Right renal cortex interstitium (tissue), 3 donors: ENCODE measurements at regions not wholly inside any gene's neighbourhood (a gene's known extent, or its start where the extent isn't known, plus 50 kb on each side); places are given as distances from the start of the nearest gene placed in this dataset.

Experiments
- DNase-seq, 3 donors: peaks; one replicate each; pipeline ENCODE4 v3.0.0-alpha.2; 2013; ENCODE audit warnings: low read depth in 3 of 3, low spot score in 2 of 3

DNA sequence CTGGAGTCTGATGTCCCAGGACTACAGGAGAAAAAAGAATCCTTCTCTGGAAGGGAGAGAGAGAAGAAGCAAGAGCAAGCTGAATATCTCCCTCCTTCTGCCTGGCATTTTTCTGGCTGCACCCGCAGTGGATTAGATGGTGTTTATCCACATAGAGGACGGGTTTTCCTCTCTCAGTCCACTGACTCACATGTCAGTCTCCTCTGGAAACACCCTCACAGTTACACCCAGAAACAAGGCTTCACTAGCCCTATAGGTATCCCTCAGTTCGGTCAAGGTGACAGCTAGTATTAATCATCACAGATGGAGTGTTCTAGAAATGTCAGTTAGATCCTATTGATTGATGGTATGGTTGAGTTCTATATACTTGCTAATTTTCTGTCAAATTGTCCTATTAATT lies 87.9 kb downstream of the RHOU start:
- DNase-seq = no peak

DNA sequence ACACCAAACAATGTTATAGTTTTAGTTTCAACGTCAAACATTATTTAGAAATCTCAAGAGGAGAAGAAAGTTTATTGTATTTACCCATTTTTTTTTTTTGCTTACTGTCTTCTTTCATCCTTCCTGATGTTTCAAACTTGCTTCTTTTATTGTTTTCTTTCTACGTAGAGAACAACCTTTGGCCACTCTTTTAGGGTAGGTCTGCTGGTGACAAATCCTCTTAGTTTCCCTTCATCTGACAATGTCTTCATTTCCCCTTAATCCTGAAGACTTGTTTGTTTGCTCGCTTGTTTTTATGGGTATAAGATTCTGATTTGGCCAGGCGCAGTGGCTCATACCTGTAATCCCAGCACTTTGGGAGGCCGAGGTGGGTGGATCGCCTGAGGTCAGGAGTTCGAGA lies 89.1 kb downstream of the RHOU start:
- no peak for DNase-seq

DNA sequence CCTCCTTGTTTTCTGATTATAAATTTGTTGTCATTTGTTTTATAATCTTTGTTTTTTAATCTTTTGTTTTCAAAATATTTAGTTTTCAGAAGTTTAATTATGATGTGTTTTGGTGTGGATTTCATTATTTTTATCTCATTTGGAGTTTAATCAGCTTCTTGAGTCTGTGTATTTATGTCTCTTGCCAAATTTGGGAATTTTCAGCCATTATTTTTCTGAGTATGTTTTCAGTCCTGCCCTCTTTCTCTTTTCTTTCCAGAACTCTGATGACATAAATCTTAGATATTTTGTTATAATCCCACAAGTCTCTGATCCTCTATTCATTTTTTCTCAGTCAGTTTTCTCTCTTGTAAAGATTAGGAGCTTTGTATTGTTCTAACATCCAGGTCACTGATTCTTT lies 89.8 kb downstream of the RHOU start:
- DNase-seq = no peak

DNA sequence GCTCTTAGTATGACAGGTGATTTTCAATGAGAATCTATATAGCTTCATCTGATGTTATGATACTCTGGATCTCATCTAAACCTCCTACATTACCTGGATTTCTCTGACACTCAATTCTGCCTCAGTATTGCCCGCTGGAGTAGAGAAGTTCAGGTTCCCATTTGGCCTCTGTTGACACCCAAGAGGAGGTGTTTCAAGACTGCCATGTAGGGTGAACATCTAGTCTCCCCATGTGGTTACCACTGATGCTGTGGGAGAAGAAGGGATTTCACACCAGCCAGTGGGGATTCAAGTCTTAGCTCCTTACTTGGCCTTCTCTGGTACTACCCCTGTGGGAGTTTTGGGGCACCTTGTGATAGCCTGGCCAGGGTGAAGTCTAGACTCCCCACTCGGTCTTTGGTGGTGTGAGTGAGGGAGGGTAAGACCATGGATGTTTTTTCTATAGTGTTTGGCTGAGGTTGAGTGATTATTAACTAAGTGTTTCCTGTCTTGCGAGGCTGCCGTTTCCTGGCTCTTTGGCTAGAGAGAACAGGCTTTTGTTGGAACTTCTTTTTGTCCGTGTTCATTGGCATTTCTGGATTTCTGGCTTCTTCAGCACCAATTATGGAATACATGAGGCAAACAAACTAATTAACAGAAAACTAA lies 90.7 kb downstream of the RHOU start:
- DNase-seq = no peak

DNA sequence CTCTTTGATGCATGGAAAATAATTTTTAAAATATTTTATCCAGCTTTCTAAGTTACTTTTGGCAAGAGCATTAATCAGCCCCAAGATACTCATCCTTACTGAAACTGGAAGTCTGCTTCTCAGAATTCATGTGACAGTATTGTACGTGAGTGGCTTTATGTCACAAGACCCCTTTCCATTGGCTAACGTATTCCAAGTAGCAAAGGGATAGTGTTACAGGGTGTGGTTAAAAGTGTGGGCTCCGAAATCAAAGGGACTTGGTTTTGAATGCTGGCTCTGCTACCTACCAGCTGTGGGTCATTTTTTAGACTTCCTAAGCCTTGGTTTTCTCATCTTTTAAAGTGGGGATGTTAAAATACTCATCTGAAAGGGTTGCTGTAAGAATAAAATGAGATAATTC lies 91.7 kb downstream of the RHOU start:
- DNase-seq = no peak

DNA sequence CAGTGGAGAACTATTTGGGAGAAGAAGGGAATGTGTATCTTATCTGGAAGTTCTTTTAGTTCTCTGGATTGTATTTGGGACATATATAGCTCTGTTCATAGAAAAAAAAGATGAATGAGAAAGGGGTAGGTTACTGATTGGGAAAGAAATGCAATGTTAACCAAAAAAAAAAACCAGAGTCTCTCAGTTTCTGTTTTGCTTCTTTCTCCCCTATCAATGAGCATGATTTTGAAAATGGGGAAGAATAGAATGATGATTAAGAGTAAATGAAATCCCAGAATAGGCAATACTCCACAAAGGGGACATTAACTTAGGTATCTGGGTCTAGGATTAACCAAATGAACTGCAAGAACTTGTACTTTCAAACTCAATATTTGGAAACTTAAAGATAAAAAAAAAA lies 92.9 kb downstream of the RHOU start:
- no peak for DNase-seq

DNA sequence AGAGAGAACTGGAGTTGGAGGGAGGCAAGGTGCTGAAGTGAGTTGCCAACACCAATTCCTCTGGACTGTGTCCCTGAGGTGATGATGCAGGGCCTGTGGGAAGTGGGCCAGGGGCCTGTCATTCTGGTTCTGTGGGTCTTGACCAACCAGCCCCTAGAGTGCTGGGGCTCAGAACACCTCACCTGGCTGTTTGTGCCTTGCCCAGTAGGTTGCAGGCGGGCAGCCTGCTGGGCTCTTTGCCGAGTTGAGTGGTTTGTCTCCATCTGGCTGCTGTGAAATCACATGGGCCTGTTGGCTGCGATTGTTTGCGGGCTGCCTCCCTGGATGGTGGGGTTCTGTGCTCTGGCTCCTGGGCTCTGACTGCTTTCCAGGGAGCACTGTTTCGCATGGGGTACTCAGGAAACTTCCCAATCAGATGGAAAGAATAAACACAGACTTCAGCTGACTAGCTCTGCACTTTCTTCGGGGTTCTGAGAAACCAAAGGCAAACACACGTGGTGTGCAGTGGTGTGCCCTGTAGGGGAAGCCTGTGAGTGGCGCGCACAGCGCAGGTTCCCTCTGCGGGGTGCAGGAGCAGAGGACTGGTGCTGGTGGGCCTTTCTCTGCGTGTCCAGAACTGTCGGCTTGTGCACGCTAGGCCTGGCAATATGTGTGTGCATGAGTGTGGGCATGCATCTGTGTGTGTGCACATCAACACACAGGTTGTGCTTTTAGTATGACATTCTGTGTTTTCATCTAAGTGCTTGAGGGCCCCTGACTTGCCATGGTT lies 95.1 kb downstream of the RHOU start:
- DNase-seq = no peak

DNA sequence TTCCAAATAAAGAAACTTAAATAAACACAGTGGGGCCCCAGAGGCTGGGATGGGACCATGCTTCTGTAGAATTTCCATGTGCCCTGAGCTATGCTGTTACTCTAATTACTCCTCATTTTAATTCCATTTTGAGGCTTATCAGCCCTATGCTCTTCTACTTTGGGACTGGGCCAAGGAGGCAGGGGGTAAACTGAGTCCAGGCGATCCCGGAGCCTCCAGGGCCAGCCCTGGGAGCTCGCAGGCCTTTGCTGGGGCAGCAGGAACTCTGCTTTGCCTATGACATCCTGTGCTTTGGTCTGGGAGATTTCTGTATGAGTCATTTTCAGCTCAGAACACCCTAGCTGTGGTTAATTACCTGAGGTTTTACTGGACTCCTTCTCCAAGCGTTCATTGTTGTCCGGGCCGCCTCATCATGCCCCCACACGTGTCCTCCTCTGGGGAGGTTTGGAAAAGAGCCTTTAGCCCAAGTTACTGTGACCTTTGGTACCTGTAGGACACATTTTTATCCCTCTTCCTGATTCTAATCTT lies 95.7 kb downstream of the RHOU start:
- DNase-seq = no peak

DNA sequence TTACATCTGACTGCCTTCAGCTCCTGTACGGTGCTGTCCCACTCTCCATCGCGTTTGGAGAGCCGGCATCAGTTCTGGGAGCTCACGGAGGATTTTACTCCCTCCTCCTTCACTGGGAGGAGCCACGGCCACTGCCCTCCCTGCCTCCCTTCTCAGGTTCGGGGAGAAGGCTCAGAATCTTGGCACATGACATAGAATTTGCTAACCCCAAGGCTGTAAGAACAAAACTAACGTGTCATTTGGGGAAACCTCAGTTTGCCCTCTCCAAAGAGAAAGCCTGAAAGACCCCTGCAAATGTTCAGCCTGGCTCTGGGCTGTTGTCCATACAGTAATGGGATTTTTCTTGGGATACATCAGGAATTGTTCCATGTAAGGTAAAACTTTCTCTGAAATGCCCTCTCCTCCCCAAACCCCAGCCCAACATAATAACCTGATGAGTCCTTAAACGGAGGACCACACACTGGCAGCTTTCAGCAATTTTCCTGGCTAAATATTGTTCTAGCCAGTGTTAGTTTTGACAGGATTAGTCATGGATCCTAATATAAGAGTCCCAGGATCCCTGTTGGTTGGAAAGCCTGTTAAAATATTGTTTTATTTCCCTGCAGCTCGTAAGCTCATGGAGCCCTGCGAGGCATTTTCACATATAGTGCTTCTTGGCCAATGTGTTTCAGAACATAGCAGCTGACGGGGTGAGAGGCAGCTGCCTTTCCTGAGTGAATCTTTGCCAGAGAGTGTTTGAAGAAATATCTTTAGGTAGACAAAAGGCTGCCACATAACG lies 98.8 kb downstream of the RHOU start:
- DNase-seq = no peak

DNA sequence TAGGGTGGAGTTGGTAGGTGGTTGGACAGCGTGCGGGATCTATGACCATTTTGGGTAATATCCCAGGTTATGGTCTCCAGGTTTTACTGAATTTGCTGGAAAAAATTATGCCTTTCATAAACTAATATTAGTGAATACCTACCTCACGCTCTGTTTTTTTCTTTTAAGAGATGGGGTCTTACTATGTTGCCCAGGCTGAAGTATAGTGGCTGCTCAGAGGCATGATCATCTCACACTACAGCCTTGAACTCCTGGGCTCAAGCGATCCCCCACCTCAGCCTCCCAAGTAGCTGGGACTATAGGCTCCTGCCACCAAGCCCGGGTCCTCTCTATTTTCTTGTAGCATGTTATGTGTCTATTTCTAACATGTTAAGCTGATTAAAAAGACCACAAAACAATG lies 100.2 kb downstream of the RHOU start:
- no peak for DNase-seq

DNA sequence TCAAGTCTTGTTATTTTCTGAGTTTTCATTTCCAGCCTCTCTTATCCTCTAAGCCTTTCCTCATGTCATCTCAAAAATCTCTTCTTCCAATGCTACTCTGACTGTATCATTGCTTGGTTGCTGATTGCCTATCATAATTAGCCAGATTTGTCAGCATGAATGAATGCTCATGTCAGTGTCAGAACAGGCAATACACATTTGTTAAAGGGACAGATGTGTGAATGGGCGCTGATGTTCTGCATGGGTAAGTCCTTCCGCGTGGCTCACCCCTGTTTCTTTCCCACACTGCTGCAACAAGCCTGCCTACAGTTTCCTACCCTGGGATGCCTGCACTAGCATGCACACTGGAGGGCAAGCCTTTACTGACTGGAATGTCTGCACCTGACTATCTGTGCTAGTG lies 100.6 kb downstream of the RHOU start:
- no peak for DNase-seq

DNA sequence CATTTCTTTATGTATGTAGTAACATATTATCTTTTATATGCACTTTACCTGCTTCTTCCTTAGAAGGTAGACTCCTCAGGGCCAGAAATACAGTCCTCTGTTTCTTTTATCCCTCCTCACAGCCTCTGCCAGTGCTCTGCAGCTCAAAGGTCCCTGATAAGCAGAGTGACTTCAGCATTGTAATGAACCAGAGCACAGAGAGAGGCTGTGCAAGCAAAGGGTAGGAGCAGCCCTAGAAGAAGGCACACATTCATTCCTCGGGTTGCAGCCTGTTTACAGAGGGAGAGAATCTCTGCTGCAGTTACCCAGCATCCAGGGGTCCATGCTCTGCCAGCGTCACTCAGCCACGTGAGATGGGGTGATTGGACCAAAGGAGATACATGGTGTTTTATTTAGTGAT lies 101.1 kb downstream of the RHOU start:
- DNase-seq = no peak

DNA sequence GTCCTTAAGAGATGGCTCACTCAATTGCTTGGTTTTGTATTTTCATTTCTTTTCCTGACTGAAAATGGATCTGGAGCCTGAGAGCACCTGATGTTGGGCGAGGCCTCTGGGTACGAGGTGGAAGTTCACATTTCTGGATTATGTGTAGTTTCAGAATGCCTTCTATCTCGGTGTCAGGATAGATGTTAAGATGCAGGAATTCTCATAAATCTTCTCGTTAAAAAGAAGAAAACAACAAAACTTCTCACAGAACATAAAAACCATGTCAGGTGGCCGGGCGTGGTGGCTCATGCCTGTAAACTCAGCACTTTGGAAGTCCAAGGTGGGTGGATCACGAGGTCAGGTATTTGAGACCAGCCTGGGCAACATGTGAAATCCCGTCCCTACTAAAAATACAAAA lies 101.8 kb downstream of the RHOU start:
- DNase-seq = no peak

DNA sequence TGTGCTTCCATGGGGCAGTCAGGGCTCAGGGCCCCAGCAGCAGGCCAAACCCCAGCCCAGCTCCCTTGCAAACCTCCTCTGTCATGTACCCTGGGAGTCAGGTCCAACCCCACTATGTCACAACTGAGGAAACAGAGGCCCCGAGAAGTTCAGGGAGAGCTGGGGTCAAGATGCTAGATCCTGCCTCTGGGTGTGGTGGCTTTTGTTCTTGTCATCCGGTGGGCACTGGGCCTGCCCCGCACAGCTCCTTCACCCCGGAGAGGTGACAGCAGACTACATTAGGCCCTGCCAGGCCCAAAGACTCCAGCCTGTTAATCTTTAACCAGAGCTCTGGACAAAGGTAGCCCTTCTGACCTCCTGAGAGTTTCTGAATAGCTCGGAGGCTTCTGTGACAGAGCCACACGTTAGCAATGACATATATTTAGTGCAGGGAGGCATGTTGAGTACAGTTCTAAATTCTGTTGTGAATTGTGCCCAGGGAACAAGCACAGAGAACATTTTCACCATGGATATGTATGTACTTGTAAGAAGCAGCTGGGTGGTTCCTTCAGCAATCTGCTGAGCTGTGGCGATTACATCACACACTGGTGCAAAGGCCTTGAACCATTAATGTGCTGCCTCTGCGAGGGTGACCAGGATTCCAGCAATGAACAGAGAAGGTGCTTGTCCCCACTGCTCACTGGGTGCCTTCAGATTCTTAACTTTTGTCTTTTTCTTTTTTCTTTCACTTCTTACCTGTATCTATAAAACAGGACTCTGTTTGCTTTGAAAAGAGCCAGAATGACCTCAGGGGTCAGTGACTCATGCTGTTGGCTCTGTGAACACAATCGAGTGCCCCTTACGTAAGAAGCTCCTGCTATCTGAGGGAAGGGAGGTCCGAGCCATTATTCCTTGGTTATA lies 102.8 kb downstream of the RHOU start:
- DNase-seq = peak in 1 of 3 donors; percentile 35

DNA sequence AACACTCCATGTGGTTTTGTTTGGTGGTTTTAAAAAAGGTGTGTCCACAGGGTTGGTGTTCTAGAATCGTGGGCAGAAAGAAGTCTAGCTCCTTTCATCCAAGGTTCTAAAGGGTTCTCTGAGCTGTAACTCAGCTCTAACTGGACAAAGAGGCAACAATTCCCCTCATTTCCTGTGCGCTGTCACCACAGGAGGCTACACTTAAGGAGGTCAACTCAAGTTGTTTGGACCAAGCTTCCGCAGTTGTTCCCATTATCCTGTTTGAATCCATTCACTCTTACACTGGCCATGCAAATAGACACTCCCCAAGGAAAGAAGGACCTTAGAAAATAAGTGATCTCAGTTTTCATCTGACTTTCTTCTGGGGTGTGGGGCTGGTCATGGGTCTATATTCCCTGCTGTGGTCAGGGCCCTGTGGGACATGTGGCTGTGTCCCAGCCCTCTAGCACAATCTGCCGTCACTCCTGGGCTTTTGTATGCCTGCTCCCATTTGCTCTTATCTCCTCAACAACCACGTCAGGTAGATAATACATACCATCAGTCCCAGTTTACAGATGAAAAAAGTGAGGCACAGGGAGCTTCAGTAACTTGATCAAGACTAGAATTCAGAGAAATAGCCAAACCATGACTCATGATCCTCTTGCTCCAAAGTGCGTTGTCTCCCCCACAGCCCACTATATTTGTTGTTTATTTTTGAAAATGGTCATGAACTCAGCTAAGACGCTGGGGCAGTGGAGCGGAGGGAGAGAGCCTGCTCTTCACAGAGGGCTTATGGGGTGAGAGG lies 103.6 kb downstream of the RHOU start:
- DNase-seq = no peak

DNA sequence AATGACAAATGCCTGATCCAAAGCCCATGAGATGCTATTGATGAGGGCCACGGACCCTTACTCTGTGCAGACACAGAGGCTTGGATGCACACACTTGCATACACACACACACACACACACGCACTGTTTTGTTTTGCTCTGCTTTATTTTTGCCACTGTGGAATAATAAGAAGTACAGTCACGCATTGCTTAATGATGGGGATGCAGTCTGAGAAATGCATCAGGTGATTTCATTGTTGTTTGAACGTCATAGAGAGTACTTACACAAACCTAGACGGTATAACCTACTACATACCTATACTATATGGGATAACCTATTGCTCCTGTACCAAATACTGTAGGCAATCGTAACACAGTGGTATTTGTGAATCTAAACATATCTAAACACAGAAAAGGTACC lies 104.4 kb downstream of the RHOU start:
- DNase-seq = no peak

DNA sequence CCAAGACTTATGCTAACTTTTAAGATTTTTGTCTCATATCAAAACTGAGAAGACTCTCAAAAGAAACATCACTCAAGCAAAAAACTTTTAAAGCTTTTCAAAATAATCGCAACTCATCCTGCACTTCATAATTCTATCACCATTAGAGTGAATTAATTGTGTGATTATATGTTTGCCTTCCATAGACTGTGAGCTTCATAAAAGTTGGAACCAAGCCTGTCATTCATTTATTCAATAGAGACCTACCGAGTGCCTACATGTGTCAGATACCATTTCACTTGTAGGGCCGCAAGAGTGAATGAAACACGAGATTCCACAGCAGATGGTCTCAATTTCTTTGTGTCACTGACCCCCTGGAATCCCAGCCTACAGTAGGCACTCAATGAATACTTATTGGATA lies 106.4 kb downstream of the RHOU start:
- no peak for DNase-seq

DNA sequence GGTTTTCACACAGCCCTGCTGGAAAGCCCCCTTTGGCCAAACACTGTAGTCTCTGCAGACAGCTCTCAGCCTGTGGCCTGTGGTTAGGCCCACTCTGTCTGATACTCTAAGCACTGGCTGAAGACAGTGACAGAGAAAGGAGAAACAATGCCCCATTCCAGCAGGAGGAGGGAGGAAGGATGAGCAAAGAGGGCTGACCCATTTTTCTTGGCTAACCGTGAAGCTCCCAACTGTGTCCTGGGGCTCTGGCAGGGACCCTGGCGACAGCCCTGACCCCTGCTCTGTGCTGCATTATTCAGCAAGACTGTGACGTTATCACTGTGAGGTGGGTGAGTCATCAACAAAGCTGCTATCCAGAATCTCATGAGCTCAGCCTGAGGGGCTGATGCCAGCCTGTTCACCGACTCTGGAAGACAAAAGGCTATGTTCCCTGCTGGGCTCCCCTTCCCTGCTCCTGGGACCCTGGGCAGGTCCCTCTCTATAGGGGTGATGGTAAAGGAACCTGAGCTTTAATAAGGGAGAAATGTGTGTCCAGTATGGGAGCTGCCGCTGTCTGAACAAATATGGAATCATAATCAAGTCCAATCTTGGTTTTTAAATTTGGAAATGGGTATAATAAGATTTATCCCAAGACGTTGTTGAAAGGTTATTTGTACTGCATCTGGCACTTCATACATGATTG lies 107.0 kb downstream of the RHOU start:
- no peak for DNase-seq

DNA sequence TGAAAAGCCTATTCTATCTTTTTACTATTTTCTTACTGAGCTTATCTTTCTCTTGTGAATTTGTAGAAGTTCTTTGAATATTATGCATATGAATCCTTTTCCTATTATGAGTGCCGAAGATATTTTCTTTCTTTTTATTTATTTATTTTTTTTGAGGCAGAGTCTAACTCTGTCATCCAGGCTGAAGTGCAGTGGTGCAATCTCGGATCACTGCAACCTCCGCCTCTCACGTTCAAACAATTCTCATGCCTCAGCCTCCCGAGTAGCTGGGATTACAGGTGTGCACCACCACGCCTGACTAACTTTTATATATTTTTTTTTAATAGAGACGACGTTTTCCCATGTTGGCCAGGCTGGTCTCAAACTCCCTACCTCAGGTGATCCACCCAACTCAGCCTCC lies 109.8 kb downstream of the RHOU start:
- DNase-seq = no peak
